Upper lobe of left lung (tissue), 6 donors: ENCODE measurements at regions not wholly inside any gene's neighbourhood (a gene's known extent, or its start where the extent isn't known, plus 50 kb on each side); places are given as distances from the start of the nearest gene placed in this dataset.

ENCODE experiments used
- ATAC-seq, 2 donors: fragments of 200-7000 bp; cut with Tn5 transposase; one replicate each; pipeline ENCODE4 v1.9.1; 2022; ENCODE audit warnings: mild to moderate bottlenecking in 2 of 2, moderate library complexity in 2 of 2; ENCODE audit not compliant: low FRiP score in 2 of 2
- DNase-seq, 2 donors: peaks; one replicate each; pipeline ENCODE4 v3.0.0-alpha.2; 2019 to 2020
- H3K27ac ChIP-seq, 4 donors: fragments of 200-600 bp; sonication (generic); one replicate each; pipeline ENCODE4 v1.5.1; 2016 to 2019
- H3K27me3 ChIP-seq, 4 donors: fragments of 200-600 bp; sonication (generic); one replicate each; pipeline ENCODE4 v1.5.1; 2017 to 2019
- H3K36me3 ChIP-seq, 4 donors: fragments of 200-600 bp; sonication (generic); one replicate each; pipeline ENCODE4 v1.5.1; 2016 to 2019
- H3K4me1 ChIP-seq, 4 donors: fragments of 200-600 bp; sonication (generic); one replicate each; pipeline ENCODE4 v1.5.1; 2018 to 2019
- H3K4me3 ChIP-seq, 4 donors: fragments of 200-600 bp; sonication (generic); one replicate each; pipeline ENCODE4 v1.5.1; 2017 to 2019; ENCODE audit warnings: mild to moderate bottlenecking in 2 of 4, moderate library complexity in 1 of 4
- H3K9me3 ChIP-seq, 4 donors: fragments of 200-600 bp; sonication (generic); one replicate each; pipeline ENCODE4 v1.5.1; 2018 to 2019
- EP300 ChIP-seq, 4 donors: sonication (generic); formaldehyde crosslinking; IDR thresholded peaks; one replicate each; pipeline ENCODE4 v1.5.1; 2017; ENCODE audit warnings: antibody characterized with exemption in 4 of 4, control low read depth in 2 of 4
- POLR2A ChIP-seq, 4 donors: fragments of 450-650 bp; IDR thresholded peaks; one replicate each; pipeline ENCODE4 v1.5.1; 2016 to 2017; ENCODE audit warnings: antibody characterized with exemption in 4 of 4, mild to moderate bottlenecking in 2 of 4
- POLR2AphosphoS5 ChIP-seq, 2 donors: sonication (generic); formaldehyde crosslinking; IDR thresholded peaks; one replicate each; pipeline ENCODE4 v1.5.1; 2017; ENCODE audit warnings: antibody characterized with exemption in 2 of 2
- WGBS, 2 donors: methylation state at CpG; one replicate each; pipeline ENCODE4 v1.1.5; 2017 to 2018; 5-methylcytosine and 5-hydroxymethylcytosine counted together
- TF ChIP-seq, protein P1 (sequence below), 6 experiments: fragments of 450-650 bp in 4 of 6; fragments of 200-600 bp in 2 of 6; sonication (generic) in 2 of 6; IDR thresholded peaks; one replicate each; pipeline ENCODE4 v1.5.1; 2016 to 2019; ENCODE audit warnings: antibody characterized with exemption in 6 of 6
- donor health status: DM: no; HTN: no; CAD: no; lungs with moderate emphysema.
- donor health status: DM: no; HTN: yes; CAD: no; lungs with severe emphysema.

DNA sequence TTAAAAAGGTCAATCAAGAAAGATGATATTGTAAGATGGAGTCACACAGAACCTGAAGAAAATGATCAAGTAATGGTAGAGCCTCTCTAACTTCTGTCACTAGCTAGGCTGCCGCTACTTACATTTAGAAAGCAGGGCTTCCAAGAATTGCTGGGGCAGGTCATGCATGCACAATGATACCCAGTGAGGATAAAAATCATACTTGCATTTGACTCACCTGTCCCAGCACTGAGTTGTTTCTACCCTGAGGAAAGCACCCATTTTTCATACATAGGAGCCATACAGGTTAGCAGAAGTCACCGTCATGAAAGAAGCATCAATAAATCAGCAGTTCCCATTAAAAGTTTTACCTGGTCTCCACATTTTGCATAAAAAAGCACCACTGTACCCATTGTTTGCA lies 662.3 kb upstream of the FANCL start:
- Histone ChIP-seq H3K36me3 (no peaks in the 10 kb centered on the region), H3K4me1 (no peaks in the 10 kb centered on the region), H3K27ac (no peak overlapping the region), H3K9me3 (no peaks in the 10 kb centered on the region), H3K4me3 (no peak overlapping the region), H3K27me3 (no peaks in the 10 kb centered on the region)
- DNase-seq: no peak
- no peak for TF ChIP-seq POLR2AphosphoS5 (IDR thresholded peaks at IDR 0.05)
- no peak for TF ChIP-seq POLR2A (IDR thresholded peaks at IDR 0.05)
- no peak for ATAC-seq
- 95 to 98% methylated on average over 2 of the region's 2 CpGs for WGBS, 2 donors

DNA sequence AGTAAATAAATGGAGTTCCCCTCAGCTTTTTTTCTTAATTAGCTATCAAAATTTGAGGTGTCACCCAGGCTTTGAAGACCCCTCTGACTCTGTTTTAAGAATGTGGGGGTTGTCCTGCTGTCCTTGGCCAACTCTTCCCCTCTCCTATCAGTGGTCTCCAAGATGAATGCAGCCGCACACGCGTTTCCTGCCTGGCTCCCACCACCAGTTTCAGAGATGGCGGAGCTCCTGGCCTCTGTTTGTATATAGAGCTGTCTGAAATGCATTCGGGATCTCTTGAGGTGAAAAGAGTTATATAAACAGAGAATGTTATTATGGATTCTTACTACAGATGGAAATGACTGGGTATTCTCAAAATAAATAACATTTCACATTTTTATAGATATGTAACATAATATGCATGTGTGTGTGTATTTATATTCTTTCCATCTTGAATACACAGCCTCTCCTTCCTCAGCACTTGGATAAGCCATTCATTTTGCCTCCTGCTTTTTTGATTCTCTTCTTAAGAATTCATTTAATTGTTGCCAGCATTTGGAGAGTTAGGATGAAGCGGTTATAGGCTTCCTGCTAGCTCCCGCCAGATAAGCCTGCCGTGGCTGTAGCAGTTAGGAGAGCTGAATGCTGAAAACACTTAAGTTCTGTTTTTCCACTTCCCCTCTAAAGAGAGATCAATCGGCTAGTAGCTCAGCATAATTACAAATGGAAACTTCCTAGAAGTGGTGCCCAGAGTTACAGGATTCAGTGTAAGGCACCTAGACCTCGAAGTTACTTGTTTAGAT lies 659.3 kb upstream of the FANCL start:
- Histone ChIP-seq H3K27ac (no peak overlapping the region), H3K9me3 (no peaks in the 10 kb centered on the region), H3K4me3 (no peak overlapping the region), H3K27me3 (no peaks in the 10 kb centered on the region), H3K36me3 (no peaks in the 10 kb centered on the region), H3K4me1 (no peaks in the 10 kb centered on the region)
- DNase-seq (no peak), ATAC-seq (no peak)
- 22 to 31% methylated on average over 10 of the region's 10 CpGs for WGBS, 2 donors
- TF ChIP-seq POLR2AphosphoS5 (IDR thresholded peaks at IDR 0.05) (no peak), POLR2A (IDR thresholded peaks at IDR 0.05) (no peak), EP300 (IDR thresholded peaks at IDR 0.05) (no peak)
- TF ChIP-seq, protein P1, sequence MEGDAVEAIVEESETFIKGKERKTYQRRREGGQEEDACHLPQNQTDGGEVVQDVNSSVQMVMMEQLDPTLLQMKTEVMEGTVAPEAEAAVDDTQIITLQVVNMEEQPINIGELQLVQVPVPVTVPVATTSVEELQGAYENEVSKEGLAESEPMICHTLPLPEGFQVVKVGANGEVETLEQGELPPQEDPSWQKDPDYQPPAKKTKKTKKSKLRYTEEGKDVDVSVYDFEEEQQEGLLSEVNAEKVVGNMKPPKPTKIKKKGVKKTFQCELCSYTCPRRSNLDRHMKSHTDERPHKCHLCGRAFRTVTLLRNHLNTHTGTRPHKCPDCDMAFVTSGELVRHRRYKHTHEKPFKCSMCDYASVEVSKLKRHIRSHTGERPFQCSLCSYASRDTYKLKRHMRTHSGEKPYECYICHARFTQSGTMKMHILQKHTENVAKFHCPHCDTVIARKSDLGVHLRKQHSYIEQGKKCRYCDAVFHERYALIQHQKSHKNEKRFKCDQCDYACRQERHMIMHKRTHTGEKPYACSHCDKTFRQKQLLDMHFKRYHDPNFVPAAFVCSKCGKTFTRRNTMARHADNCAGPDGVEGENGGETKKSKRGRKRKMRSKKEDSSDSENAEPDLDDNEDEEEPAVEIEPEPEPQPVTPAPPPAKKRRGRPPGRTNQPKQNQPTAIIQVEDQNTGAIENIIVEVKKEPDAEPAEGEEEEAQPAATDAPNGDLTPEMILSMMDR (IDR thresholded peaks at IDR 0.05): no peak

DNA sequence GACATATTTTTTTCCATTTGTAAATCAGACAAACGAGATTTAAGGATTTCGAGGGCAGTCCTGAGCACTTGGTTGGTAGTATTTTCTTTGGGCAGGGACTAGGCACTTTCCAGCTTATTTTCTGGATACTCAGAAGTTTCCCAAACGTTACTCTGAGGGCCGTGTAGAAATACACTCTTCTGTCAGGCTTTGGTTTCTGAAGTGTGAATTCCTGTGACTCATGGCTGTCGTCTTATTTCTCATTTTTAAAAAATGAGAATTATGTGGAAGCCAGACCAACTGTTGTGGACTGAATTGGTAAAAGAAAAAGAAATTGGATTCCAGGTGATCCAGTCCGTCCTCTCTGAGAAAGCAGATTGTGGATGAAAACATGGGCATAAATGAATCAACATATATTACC lies 658.6 kb upstream of the FANCL start:
- no peak for ATAC-seq

DNA sequence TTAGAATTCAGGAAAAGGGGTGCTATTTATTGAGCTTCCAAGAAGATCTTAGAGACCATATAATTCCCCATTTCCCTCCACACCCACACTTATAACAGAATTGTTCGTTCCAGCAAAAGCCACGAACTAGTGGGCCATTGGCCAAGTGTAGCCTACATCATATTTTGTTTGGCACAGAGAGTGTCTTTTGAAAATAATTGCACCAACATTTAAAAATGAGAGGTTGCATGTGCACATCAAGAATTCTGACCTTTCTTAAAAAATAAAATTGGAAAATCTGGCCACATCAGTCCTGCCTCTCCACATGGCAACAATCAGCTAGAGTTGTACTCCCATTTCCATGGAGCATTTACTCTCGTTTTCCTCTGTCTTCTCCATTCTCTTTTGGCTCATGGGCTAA lies 655.5 kb upstream of the FANCL start:
- DNase-seq: no peak
- H3K36me3 ChIP-seq: no peaks in the 10 kb centered on the region
- TF ChIP-seq EP300 (IDR thresholded peaks at IDR 0.05) (no peak), POLR2A (IDR thresholded peaks at IDR 0.05) (no peak), POLR2AphosphoS5 (IDR thresholded peaks at IDR 0.05) (no peak)
- TF ChIP-seq, protein P1 (IDR thresholded peaks at IDR 0.05): no peak
- H3K4me1 ChIP-seq: no peaks in the 10 kb centered on the region
- H3K27me3 ChIP-seq: no peaks in the 10 kb centered on the region
- no peaks in the 10 kb centered on the region for H3K9me3 ChIP-seq
- H3K4me3 ChIP-seq: no peak overlapping the region
- H3K27ac ChIP-seq: no peak overlapping the region
- no peak for ATAC-seq
- WGBS, 2 donors: 36 to 38% methylated on average over 3 of the region's 3 CpGs

More for the DNA sequence above, 658.6 kb upstream of the FANCL start:
- Histone ChIP-seq H3K27me3 (no peaks in the 10 kb centered on the region), H3K4me1 (no peaks in the 10 kb centered on the region), H3K9me3 (no peaks in the 10 kb centered on the region), H3K36me3 (no peaks in the 10 kb centered on the region), H3K27ac (no peak overlapping the region), H3K4me3 (no peak overlapping the region)
- TF ChIP-seq EP300 (IDR thresholded peaks at IDR 0.05) (no peak), POLR2AphosphoS5 (IDR thresholded peaks at IDR 0.05) (no peak), POLR2A (IDR thresholded peaks at IDR 0.05) (no peak)
- TF ChIP-seq, protein P1 (IDR thresholded peaks at IDR 0.05): no peak
- WGBS, 2 donors: 52 to 65% methylated on average over 6 of the region's 6 CpGs
- DNase-seq: no peak

DNA sequence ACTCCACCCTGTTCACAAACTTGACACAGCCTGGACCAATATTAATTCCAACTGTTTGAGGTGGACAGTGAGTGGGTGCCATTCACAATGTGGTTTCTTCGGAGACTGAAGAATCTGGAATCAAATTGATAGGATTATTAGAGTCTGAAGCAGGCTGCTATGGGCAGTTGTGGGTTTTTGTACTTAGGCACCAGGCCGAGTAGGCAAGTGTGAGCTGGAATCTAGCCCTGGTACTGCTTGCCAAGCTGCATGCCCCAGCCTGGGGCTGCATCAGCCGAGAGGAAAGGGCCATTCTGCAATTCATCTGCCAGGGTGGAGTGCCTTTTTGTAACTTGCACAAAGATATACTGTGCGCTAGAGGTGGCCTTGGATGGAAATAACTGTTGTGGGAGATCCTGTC lies 654.7 kb upstream of the FANCL start:
- TF ChIP-seq EP300 (IDR thresholded peaks at IDR 0.05) (no peak), POLR2A (IDR thresholded peaks at IDR 0.05) (no peak), POLR2AphosphoS5 (IDR thresholded peaks at IDR 0.05) (no peak)
- TF ChIP-seq, protein P1 (IDR thresholded peaks at IDR 0.05): no peak
- Histone ChIP-seq H3K36me3 (no peaks in the 10 kb centered on the region), H3K9me3 (no peaks in the 10 kb centered on the region), H3K4me3 (no peak overlapping the region), H3K27ac (no peak overlapping the region), H3K27me3 (no peaks in the 10 kb centered on the region), H3K4me1 (no peaks in the 10 kb centered on the region)
- no peak for ATAC-seq
- 78 to 79% methylated on average over 4 of the region's 4 CpGs for WGBS, 2 donors
- DNase-seq: no peak
